Erythroblast (primary cell): ENCODE measurements at regions not wholly inside any gene's neighbourhood (a gene's known extent, or its start where the extent isn't known, plus 50 kb on each side); places are given as distances from the start of the nearest gene placed in this dataset.

ENCODE experiments used
- GATA1 ChIP-seq: IDR thresholded peaks from 2 replicates; pipeline ENCODE4 v1.6.1; 2011; ENCODE audit warnings: low read depth, mild to moderate bottlenecking, control low read depth, low read length, moderate library complexity
- POLR2A ChIP-seq: IDR thresholded peaks from 2 replicates; pipeline ENCODE4 v1.6.1; 2011; ENCODE audit warnings: mild to moderate bottlenecking, low read length

DNA sequence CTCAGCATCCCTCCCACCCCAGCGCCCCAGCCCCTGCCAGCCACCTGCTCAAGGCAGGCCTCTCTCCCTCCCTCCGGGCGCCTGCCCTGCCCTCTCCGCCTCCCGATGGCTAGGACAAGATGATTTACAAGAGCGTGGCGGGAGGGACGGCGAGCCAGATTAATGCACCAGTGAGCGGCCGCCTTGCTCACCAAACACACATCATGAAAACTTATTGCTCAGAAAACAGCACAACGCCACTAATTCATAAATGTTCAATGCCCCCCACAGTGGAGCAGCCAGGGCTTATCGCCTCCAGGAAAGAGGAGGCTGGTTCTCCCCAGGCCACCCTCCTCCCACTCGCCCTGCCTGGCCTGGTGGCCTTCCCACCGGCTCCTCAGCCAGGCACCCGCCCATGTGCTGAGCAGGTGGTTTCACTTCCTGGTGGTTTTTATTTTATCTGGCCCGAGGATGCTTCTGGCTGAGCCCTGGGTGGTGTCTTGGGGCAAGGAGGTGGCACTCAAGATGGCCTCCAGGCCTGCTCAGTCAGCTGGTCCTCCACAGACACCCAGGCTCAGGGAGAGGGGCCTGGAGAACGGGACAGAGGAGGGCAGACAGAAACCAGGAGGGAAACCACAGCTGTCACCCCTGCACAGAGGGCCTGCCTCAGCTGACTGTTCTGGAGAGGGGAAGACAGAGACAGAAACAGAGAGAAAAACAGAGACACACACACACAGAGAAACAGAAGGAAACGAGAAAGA is 284.9 kb downstream of the UACA start:
- TF ChIP-seq POLR2A (no peak), GATA1 (no peak)
